Activated CD4-positive, alpha-beta T cell treated with anti-CD3 and anti-CD28 coated beads, Interleukin-2, amount 10 ng/mL, durations not matched to agents 7 days and 5 days (primary cell): ENCODE measurements at regions not wholly inside any gene's neighbourhood (a gene's known extent, or its start where the extent isn't known, plus 50 kb on each side); places are given as distances from the start of the nearest gene placed in this dataset.

Experiments used
- CTCF ChIA-PET: fragments of 350-600 bp; sonication (Branson Sonifier 250); formaldehyde crosslinking; loops from one replicate; lab custom pipeline; 2021; ENCODE audit warnings: antibody characterized with exemption; lab: Charles Lee
- POLR2A ChIA-PET: fragments of 350-600 bp; sonication (Branson Sonifier 250); formaldehyde crosslinking; loops from one replicate; lab custom pipeline; 2021; ENCODE audit warnings: antibody characterized with exemption; lab: Charles Lee
- DNase-seq: peaks from one replicate; pipeline ENCODE4 v3.0.0-alpha.2; 2020
- H3K27ac Mint-ChIP-seq: one replicate; pipeline ENCODE4 v1.8.0; 2021; ENCODE audit warnings: mild to moderate bottlenecking, moderate library complexity, mixed read lengths
- H3K27me3 Mint-ChIP-seq: one replicate; pipeline ENCODE4 v1.8.0; 2021; ENCODE audit warnings: mixed read lengths
- H3K36me3 Mint-ChIP-seq: one replicate; pipeline ENCODE4 v1.8.0; 2021; ENCODE audit warnings: low read depth, mixed read lengths
- H3K4me1 Mint-ChIP-seq: one replicate; pipeline ENCODE4 v1.8.0; 2021; ENCODE audit warnings: mixed read lengths
- H3K4me3 Mint-ChIP-seq: one replicate; pipeline ENCODE4 v1.8.0; 2021; ENCODE audit warnings: mild to moderate bottlenecking, moderate library complexity, mixed read lengths
- H3K9me3 Mint-ChIP-seq: one replicate; pipeline ENCODE4 v1.8.0; 2021; ENCODE audit warnings: mixed read lengths

DNA sequence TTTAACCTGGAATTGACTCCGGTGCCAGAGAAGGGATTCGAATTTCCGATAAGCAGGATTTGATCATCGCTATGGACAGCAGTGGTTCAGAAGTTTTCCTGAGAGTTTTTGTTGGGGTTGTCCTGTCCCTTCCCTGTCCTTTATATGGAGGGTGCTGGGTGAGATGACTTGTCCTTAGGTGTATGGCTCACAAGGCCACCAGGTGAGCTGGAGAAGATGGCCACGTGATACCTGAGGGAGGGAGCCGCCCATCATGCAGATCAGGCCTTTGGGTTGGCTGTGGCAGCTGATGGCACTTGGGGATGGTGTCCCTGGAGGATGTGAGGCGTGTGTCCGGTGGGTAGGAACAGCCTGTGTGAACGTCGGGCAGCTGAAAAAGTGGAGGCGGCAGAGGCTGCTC lies 187.7 kb downstream of the PTPN20 start:
- DNase-seq, result no peak
- no peaks in the 10 kb centered on the region for H3K4me1 Mint-ChIP-seq
- no peaks in the 10 kb centered on the region for H3K9me3 Mint-ChIP-seq
- ChIA-PET CTCF (no interaction called here), POLR2A (no interaction called here)
- H3K27ac Mint-ChIP-seq, result no peak overlapping the region
- H3K27me3 Mint-ChIP-seq, result no peaks in the 10 kb centered on the region
- no peak overlapping the region for H3K4me3 Mint-ChIP-seq
- no peaks in the 10 kb centered on the region for H3K36me3 Mint-ChIP-seq

DNA sequence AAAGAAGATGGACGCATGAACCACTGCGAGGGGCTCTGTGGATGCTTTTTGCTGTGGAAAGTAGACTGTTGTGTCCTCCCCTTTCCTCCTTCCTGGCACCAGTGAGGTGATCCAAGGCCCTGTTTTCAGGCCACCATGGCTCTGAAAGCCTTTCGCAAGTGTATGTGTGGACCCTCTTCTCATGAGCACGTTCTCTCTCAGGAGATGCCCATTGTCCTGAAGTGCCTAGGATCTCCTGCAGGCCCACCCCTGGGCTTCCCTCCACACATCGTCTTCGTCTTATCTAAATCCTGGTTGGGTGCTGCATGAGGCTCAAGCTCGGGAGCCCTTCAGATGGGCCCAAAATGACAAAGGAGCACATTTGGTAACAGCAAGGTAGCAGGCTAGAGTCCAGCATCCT lies 188.2 kb downstream of the PTPN20 start:
- CTCF ChIA-PET, result no interaction called here

DNA sequence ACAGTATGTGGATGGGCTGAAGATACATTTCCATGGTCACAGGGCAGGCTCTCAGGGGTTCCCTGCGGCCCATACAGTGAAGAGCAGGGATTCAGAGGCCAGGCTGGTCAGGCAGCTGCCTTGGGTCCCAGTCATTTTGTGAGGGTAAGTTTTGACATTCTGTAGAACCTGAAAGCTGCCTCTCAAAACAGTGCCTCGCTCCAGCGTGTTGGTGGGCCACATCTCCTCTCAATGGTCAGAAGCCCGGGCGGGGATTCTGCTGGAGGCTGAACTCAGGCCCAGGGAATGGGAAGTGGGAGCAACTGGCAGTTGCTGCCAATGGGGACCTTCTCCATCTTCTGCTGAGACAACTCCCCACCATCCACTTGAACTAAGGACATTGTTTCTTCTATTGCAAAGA lies 190.0 kb downstream of the PTPN20 start:
- Mint-ChIP-seq H3K36me3 (no peaks in the 10 kb centered on the region), H3K9me3 (no peaks in the 10 kb centered on the region), H3K4me3 (no peak overlapping the region), H3K27me3 (no peaks in the 10 kb centered on the region), H3K4me1 (no peaks in the 10 kb centered on the region), H3K27ac (no peak overlapping the region)
- POLR2A ChIA-PET, result no interaction called here
- CTCF ChIA-PET, result no interaction called here
- DNase-seq, result no peak

More for the DNA sequence above, 188.2 kb downstream of the PTPN20 start:
- no peaks in the 10 kb centered on the region for H3K9me3 Mint-ChIP-seq
- no peak overlapping the region for H3K4me3 Mint-ChIP-seq
- H3K36me3 Mint-ChIP-seq, result no peaks in the 10 kb centered on the region
- POLR2A ChIA-PET, result no interaction called here
- no peak for DNase-seq
- H3K4me1 Mint-ChIP-seq, result no peaks in the 10 kb centered on the region
- H3K27me3 Mint-ChIP-seq, result no peaks in the 10 kb centered on the region
- no peak overlapping the region for H3K27ac Mint-ChIP-seq

DNA sequence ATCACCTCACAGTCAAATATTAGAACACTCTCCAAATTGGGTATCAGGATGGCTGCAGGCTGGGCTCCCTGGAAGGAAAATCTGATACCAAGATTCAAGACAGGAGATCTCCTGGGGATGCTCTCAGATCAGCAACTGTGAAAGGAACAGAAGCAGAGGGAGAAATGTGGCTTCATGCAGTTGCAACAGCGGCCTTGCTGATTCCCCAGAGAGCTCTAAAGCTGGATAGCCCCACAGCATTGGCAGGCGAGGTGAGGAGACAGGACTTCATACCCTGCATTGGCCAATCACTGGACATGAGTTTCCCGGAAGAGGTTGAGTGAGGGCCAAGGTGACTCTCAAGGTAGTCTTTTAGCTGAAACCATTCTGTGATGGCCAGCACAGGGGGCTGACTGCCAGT lies 190.6 kb downstream of the PTPN20 start:
- no peaks in the 10 kb centered on the region for H3K27me3 Mint-ChIP-seq
- CTCF ChIA-PET, result interaction anchor here (0.5 kb wide), 1 partner anchor 19 kb away, joined by 3 read pairs; no protein-coding TSS in a partner anchor
- H3K27ac Mint-ChIP-seq, result no peak overlapping the region
- no peak for DNase-seq
- no peaks in the 10 kb centered on the region for H3K9me3 Mint-ChIP-seq
- no peak overlapping the region for H3K4me3 Mint-ChIP-seq
- no peaks in the 10 kb centered on the region for H3K4me1 Mint-ChIP-seq
- POLR2A ChIA-PET, result no interaction called here
- H3K36me3 Mint-ChIP-seq, result no peaks in the 10 kb centered on the region

DNA sequence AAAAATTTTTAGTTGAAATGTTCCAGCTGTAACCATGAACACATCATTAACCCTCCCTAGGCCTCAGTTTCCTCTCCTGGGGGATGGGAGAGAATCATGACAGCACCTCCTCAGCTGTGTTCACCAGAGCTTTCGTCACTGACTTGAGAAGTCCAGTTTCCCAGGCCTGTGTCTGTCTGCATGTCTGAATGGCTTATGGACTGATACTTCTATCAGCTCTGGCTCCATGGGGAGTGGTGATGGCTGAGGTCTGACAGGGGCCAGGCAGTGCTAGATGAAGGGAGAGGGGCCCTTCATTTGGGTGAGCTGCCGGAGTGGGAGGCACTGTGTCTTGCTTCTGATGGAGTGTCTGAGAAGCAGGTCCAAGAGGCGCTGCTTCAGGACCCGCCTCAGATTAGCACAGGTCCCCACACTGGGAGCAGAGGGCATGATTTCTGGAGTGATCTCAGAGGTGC lies 192.9 kb downstream of the PTPN20 start:
- Mint-ChIP-seq H3K27ac (no peak overlapping the region), H3K4me1 (no peaks in the 10 kb centered on the region), H3K27me3 (no peaks in the 10 kb centered on the region), H3K4me3 (no peak overlapping the region), H3K9me3 (no peaks in the 10 kb centered on the region), H3K36me3 (no peaks in the 10 kb centered on the region)
- POLR2A ChIA-PET, result no interaction called here
- CTCF ChIA-PET, result interaction anchor here (0.9 kb wide), 1 partner anchor 23 kb away, joined by 3 read pairs; no protein-coding TSS in a partner anchor
- DNase-seq, result no peak

DNA sequence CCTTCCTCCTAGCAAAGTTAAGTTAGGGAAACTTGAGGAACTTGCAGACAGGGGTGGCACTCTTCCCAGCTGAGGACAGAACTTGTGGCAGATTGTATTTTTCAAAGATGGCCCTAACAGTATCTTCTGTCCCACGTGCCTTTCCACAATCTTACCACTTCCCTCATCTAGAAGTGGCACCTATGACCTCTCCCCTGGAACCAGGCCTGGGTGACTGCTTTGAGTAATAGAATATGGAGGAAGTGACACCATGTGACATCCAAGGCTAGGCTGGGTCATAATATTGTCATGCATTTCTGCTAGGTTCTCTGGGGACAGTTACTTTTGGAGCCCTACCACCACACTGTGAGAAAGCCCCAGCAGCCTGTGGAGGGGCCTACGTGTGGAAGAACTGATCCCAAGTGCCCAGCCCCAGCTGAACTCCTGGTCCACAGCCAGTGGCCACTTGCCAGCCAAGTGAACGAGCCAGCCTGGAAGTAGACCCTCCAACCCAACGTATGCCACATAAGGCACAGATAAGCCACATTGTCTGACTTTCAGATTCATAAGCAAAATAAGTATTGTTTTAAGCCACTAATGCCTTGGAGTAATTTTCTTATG lies 193.7 kb downstream of the PTPN20 start:
- Mint-ChIP-seq H3K9me3 (no peaks in the 10 kb centered on the region), H3K36me3 (no peaks in the 10 kb centered on the region), H3K4me1 (no peaks in the 10 kb centered on the region), H3K4me3 (no peak overlapping the region), H3K27me3 (no peaks in the 10 kb centered on the region), H3K27ac (no peak overlapping the region)
- ChIA-PET POLR2A (no interaction called here), CTCF (interaction anchor here (0.9 kb wide), 1 partner anchor 24 kb away, joined by 3 read pairs; no protein-coding TSS in a partner anchor)
- no peak for DNase-seq

DNA sequence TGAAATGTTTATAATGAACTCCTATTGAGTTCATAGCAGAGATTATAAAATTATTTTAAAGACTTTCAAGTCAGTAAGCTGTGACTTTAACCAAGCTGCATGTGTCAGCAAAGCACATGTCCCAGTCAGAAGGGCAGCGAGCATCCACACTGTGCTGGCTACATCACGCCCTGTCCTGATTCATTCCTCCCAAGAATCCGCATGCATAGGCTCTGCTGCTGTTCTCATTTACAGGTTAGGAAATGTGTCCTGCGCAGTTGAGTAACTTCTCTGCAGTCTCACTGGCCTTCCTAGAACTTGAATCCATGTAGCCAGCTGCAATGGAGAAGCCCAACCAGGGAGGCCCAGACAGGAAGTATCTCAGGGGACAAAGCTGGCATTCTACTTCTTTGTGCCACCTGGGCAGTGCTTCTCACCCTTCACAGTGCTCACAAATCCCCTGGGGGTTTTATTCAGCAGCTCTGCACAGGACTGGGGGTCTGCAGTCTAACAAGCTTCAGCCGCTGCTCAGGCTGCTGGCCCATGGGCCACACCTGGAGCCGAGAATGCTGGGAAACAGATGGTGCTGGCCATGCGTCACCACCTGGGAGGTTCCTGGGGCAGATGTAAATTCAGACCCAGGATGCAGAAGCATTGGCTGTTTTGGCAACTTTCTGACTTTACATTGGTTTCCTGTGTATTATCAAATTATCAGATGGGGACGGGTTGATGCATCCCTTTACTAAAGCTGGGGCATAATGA lies 192.8 kb upstream of the GDF10 start:
- no peaks in the 10 kb centered on the region for H3K27me3 Mint-ChIP-seq

DNA sequence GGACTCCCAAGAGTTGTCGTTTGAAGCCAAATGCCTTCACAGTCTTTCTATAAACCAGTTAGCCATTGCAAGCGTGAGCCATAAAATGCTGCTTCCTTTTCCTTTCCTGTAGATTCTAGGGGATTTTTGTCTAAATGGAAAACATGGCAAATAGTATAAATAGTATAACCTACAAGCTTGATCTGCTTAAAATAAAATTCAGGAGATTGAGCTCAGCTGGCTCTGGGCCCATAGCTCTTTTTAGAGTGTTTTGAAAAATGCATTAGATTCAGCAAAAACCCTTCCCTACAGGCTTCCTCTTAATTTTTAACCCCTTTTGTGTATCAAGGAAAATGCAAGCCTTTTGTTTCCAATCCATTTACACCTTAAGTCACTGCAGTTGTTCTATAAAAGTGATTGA lies 190.1 kb upstream of the GDF10 start:
- Mint-ChIP-seq H3K4me1 (no peaks in the 10 kb centered on the region), H3K9me3 (no peaks in the 10 kb centered on the region), H3K4me3 (no peak overlapping the region), H3K27ac (no peak overlapping the region), H3K27me3 (no peaks in the 10 kb centered on the region), H3K36me3 (no peaks in the 10 kb centered on the region)
- CTCF ChIA-PET, result no interaction called here
- no peak for DNase-seq
- POLR2A ChIA-PET, result no interaction called here

More for the DNA sequence above, 192.8 kb upstream of the GDF10 start:
- no peaks in the 10 kb centered on the region for H3K9me3 Mint-ChIP-seq
- H3K4me1 Mint-ChIP-seq, result no peaks in the 10 kb centered on the region
- no peak overlapping the region for H3K4me3 Mint-ChIP-seq
- DNase-seq, result no peak
- H3K36me3 Mint-ChIP-seq, result no peaks in the 10 kb centered on the region
- CTCF ChIA-PET, result interaction anchor here (1.2 kb wide), 1 partner anchor 10 kb away, joined by 3 read pairs; no protein-coding TSS in a partner anchor
- POLR2A ChIA-PET, result no interaction called here
- no peak overlapping the region for H3K27ac Mint-ChIP-seq

DNA sequence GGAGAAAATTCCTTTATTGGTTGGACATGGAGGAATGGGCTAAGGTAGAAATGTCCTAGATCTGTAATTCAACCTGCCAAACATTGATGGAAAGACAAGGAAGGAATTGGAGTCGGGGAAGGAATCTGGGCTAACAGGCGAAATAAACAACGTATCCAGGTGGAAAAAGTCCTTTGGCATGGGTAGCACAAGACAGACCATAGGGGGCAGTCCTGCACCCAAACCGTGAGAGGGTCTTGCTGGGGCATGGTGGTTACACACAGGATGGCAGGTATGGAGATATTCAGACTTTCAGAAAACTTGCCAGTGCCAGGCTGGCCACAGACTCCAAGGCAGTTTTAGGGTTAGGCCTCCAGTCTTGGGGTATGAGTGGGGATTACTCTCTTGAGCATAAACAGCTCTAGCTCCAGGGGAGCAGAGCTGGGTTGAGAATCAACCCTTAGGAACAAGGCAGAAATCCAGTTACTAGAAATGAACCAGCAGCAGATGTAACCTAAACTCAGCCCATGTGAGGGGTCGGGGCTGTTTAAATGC lies 188.6 kb upstream of the GDF10 start:
- H3K27ac Mint-ChIP-seq, result no peak overlapping the region
- POLR2A ChIA-PET, result no interaction called here
- H3K4me1 Mint-ChIP-seq, result no peaks in the 10 kb centered on the region
- no peak overlapping the region for H3K4me3 Mint-ChIP-seq
- H3K9me3 Mint-ChIP-seq, result no peaks in the 10 kb centered on the region
- DNase-seq, result no peak
- CTCF ChIA-PET, result interaction anchor here (0.6 kb wide), 1 partner anchor 249 kb away, joined by 4 read pairs; no protein-coding TSS in a partner anchor
- no peaks in the 10 kb centered on the region for H3K36me3 Mint-ChIP-seq
- H3K27me3 Mint-ChIP-seq, result no peaks in the 10 kb centered on the region

DNA sequence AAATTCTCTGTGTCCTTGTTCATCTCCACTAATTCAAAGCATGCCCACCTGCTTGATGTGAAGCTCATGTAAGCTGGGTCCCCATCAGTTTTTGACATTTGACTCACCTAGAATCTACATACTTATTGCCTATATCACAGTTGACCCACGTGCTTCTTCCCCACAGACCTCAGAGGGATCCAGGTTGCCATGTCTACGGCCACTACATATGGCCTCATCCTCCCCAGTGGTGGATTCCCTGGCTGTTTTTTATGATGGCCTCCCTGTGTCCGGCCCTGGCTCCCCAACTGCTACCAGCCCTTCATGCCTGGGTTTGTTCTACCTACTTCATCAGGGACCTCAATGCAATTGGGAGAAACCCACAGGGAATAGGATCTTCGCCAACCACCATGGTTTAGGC lies 187.4 kb upstream of the GDF10 start:
- ChIA-PET POLR2A (no interaction called here), CTCF (no interaction called here)
- Mint-ChIP-seq H3K27ac (no peak overlapping the region), H3K4me3 (no peak overlapping the region), H3K27me3 (peaks cover 1% of the 10 kb centered on the region), H3K4me1 (no peaks in the 10 kb centered on the region), H3K36me3 (no peaks in the 10 kb centered on the region), H3K9me3 (no peaks in the 10 kb centered on the region)
- no peak for DNase-seq

DNA sequence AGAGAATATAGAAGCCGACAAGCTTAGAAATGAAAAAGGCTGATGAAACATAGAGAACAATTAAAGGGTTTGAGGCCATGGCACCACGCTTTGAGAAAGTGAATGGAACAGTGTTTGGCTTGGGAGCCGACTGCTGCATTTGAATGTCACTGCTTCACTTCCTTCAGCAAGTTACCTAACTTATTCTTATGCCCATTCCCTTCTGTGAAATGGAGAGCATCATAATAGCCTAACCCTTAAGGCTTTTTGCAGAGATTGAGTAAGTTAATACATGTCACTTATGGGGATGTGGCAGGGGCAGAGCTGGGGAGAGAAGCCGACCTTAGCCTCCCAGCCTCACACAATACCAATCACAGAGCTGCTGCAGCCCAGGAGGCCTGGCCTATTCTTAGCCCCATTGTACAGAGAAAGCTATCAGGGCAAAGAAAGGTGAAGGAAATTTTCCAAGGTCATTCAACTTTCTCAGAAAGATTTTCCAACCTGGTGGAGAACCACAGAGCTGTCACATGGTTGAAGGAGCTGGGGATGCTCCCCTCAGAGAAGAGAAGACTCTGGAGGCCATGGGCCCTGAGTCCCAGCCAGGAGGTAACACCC lies 186.0 kb upstream of the GDF10 start:
- peaks cover 4% of the 10 kb centered on the region for H3K27me3 Mint-ChIP-seq
- H3K36me3 Mint-ChIP-seq, result no peaks in the 10 kb centered on the region
- DNase-seq, result no peak
- no peak overlapping the region for H3K4me3 Mint-ChIP-seq
- no peak overlapping the region for H3K27ac Mint-ChIP-seq
- ChIA-PET CTCF (interaction anchor here (1.0 kb wide), 1 partner anchor 27 kb away, joined by 3 read pairs; no protein-coding TSS in a partner anchor), POLR2A (no interaction called here)
- no peaks in the 10 kb centered on the region for H3K9me3 Mint-ChIP-seq
- H3K4me1 Mint-ChIP-seq, result no peaks in the 10 kb centered on the region

DNA sequence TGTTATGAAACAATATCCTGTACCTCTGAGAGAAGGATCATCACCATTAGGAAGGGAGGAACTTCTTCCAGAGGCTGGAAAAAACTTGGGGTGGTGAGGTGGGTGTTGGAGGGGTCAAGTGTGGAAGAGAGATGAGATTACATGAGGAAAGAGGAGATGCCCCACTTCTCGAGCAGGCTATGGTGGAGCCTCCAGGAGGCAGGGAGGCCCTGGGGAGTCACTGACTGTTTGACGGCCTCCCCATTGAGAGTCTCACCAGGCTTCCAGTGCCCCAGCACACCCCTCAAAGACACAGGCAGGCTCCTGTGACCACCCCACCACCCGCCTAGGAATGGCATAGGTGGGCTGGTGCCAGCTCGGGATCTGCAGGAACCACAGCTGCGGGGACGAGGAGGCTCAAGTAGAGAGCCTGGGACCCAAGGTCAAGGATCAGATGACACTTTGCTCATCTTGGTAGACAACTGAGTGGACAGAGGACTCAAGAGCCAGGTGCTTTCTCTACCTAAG lies 185.3 kb upstream of the GDF10 start:
- CTCF ChIA-PET, result no interaction called here
- no peaks in the 10 kb centered on the region for H3K9me3 Mint-ChIP-seq
- DNase-seq, result no peak
- no peak overlapping the region for H3K27ac Mint-ChIP-seq
- POLR2A ChIA-PET, result no interaction called here
- H3K4me3 Mint-ChIP-seq, result no peak overlapping the region
- H3K36me3 Mint-ChIP-seq, result no peaks in the 10 kb centered on the region
- H3K27me3 Mint-ChIP-seq, result peaks cover 4% of the 10 kb centered on the region
- no peaks in the 10 kb centered on the region for H3K4me1 Mint-ChIP-seq

DNA sequence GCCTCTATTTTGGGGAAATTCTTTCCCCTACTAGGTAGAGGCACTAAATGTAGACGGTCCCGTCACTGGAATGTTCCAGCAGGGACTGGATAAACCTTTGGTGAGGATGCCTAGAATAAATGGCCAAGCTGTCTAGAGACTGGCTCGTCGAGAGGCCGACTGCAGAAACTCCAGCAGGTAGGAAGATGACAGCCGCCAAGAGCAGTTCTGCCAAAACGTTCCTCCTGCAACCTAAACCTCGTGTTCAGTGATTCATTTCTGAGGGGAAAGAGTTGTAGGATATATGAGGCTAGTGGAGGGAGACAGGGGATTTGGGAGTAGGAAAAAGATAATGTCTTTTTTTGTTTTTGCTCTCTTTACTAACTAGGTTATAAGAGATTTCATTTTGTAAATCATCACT lies 184.7 kb upstream of the GDF10 start:
- H3K27ac Mint-ChIP-seq, result no peak overlapping the region
- H3K36me3 Mint-ChIP-seq, result no peaks in the 10 kb centered on the region
- CTCF ChIA-PET, result no interaction called here
- H3K4me3 Mint-ChIP-seq, result no peak overlapping the region
- peaks cover 4% of the 10 kb centered on the region for H3K27me3 Mint-ChIP-seq
- no peaks in the 10 kb centered on the region for H3K4me1 Mint-ChIP-seq
- POLR2A ChIA-PET, result no interaction called here
- DNase-seq, result no peak
- no peaks in the 10 kb centered on the region for H3K9me3 Mint-ChIP-seq
